Stimulated activated CD4-positive, alpha-beta T cell treated with anti-CD3 and anti-CD28 coated beads, TNF-alpha, amount 100 ng/mL, for 48 hours (primary cell): ENCODE measurements at regions not wholly inside any gene's neighbourhood (a gene's known extent, or its start where the extent isn't known, plus 50 kb on each side); places are given as distances from the start of the nearest gene placed in this dataset.
"Not testable (repeated sequence)": the region's sequence is repeated elsewhere in the genome, so short reads cannot be mapped to it uniquely, and the experiment has no call there.

Experiments
- DNase-seq, 3 donors: peaks; one replicate each; pipeline ENCODE4 v3.0.0-alpha.2; 2020; ENCODE audit warnings: low read depth in 3 of 3

DNA sequence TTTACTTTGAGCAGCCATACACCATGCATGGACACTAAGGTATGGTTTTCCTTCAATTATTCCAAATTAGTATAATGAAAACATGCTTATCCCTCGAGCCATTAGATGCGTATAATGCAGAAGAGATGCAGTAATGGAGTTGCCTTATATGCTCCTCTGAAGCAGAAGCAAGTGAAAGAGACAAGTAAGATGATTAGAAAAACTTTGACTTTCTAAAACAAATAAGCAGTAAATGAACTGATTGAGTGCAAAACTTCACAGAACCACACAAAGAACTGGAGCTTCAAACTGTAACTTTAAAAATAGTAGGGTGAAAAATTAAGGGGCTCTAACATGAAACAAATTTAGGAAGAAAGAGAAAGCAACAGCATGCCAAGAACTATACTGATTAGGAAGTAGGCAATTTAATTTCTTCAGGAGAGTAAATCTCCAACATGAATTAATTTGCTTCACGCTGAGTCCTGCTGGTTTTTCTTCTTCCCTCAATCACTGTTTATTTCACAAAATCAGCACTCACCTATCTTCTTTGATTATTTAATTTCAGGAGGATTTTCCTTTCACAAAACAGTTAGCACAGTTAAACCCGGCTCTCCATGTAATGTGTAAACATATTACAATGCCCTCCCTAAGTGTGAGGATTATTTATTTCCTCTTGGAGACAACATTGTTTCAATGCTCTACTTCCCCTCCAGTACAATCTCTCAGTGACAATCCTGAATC, 90.3 kb upstream of the PAM start:
- DNase-seq: no peak

DNA sequence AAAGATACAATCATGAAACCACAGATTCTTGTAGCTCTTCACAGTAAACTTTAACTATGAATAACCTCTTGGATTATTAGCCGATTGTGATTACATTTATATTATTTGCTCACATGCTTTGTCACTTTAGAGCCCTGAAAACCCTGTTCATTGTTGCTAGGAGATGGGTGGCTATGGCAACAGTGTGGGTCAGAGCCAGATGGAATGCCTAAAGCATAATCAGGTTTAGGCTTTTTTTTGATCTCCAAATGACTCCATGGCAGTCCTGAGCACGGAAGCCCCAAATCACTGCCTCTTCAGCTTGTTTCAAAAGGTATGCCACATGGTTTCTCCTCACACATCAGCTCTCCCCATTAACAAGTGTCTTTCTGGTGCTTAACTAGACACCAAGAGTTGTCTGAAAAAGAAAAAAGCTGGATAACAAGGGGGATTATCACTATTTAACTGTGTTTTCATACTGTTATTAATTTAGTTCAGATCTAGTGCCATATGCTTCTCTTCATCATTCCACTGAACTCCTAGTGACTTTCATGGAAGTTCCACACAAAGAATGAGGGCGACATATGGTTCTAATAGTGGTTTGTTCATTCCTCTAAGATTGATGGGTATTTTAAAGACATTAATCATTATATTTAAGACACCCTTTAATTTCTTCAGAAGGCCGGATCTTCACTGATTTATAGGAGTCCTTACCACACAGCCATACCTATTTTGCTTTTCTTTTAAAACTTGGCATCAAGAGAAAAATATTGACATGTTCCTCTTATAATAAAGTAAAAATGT, 88.8 kb upstream of the PAM start:
- no peak for DNase-seq

DNA sequence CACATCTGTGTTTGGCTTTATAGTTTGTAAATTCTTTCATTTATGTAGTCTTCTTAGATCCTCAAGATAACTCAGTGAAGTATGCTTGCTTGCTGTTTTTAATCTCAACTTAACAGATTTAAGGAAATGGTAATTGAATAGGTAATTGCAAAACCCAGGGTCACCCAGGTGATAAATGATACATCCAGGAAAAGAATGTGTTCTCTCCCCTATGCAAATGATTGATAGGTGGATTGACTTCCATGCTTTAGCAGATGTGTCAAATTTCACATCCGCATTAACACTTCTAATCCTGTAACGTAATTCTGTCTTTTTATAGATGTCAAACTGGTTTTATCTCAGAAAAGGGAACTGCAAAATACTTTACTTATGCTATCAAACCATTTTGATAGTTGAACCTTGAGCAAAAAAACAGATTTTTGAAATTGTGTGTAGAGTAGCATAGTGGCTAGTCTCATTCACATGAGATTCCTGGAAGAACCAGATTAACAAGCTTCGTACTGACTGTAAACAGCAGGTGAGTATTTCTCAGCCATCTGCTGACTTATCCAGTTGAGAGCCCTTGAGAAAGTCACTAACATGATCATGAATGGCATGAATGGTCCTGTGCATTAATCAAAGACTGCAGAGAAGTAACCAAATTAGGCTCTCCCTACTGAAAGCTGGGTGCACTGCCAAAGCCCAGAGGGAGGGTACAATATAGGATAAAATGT, 86.7 kb upstream of the PAM start:
- DNase-seq: no peak

DNA sequence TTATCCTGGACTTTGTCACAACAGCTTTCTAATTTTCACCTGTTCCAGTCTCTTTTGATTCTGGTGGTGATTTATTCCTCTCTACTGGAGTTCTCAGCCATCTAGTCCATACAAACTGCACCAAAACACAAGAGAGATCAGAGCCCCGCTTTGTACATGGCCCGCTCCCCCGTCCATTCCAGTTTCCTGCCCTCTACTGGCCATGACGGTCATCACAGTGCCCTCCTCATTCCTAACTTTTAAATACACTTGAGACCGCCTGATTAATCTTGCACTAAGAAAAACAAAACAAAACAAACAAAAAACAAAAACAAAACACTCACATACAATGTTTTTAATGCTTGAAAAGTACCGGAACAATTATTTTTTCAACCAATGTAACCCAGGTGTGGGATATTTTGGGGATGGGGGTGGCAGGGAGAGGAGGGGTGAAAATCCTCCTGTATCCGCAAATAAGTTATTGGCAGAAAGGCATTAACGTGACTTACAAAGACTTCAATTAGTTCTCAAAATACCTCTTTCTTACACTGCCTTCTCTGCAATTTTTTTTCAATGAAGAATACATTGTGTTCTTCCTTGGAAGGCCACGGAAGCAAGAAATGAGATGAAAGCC, 84.8 kb upstream of the PAM start:
- peak in 1 of 3 donors; percentile 2 for DNase-seq

GRCh38 chr5:102671033-102671734, 83.9 kb upstream of the PAM start:
- not testable (repeated sequence) for DNase-seq

GRCh38 chr5:102678267-102679058, 76.6 kb upstream of the PAM start:
- no peak for DNase-seq

DNA sequence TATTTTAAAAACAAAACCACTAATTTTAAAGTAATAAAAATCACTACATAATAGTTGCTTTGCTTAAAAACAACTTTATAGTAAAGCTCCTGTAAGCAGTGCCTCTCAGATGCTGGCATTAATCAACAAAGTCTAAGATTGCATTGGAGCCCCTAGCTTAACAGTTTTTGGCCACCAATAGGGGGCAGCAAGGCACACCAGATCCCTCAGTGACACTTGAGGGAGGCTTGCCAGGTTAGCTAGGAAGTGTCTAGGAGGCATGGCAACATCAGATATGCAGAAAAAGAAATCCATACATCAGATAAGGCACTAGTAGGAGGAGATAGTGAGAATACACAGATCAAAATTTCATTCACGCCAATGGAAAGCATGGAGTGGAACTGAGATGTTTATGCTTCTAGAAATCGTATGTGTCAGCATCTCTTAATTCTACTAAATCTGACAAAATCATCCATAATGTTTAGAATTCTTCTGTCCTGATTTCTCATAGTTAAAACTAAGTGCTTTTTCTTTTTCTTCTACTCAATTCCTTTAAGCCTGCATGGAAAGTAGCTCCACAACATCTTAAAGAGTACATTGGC, 73.6 kb upstream of the PAM start:
- DNase-seq: peak; percentile 27 to 52 (median 29)

- DNase-seq: no peak
These were observed 72.9 kb upstream of the PAM start for GRCh38 chr5:102682101-102682647.

- DNase-seq: not testable (repeated sequence)
These were observed 67.0 kb upstream of the PAM start for GRCh38 chr5:102688076-102688475.

DNA sequence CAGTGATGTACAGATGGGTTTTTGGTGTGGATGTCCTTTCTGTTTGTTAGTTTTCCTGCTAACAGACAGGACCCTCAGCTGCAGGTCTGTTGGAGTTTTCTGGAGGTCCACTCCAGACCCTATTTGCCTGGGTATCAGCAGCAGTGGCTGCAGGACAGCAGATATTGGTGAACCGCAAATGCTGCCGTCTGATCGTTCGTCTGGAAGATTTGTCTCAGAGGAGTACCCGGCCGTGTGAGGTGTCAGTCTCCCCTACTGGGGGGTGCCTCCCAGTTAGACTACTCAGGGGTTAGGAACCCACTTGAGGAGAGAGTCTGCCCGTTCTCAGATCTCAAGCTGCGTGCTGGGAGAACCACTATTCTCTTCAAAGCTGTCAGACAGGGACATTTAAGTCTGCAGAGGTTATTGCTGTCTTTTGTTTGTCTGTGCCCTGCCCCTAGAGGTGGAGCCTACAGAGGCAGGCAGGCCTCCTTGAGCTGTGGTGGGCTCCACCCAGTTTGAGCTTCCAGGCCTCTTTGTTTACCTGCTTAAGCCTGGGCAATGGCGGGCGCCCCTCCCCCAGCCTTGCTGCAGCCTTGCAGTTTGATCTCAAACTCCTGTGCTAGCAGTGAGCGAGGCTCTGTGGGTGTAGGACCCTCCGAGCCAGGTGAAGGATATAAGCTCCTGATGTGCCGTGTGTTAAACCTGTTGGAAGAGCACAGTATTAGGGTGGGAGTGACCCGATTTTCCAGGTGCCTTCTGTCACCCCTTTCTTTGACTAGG, 66.3 kb upstream of the PAM start:
- DNase-seq: not testable (repeated sequence)

- DNase-seq: no peak
These were observed 64.2 kb upstream of the PAM start for GRCh38 chr5:102690910-102691309.

DNA sequence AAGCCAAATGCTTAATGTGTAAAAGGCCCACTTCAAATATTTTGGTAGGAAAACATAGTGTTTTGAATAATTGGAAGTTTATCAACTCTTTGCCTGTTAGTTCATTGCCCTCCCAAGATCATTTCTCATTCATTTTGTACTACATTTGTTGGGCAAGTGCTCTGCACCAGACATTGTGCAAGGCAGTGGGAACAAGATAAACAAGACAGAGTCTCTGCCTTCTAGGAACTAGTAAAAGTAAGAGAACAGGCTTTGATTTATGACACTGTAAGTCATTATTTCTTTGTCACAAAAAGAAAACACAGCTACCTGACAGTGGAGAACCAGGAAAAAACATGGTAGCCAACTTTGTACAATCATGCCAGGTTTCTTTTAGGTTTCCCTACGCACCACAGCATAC, 63.7 kb upstream of the PAM start:
- no peak for DNase-seq

DNA sequence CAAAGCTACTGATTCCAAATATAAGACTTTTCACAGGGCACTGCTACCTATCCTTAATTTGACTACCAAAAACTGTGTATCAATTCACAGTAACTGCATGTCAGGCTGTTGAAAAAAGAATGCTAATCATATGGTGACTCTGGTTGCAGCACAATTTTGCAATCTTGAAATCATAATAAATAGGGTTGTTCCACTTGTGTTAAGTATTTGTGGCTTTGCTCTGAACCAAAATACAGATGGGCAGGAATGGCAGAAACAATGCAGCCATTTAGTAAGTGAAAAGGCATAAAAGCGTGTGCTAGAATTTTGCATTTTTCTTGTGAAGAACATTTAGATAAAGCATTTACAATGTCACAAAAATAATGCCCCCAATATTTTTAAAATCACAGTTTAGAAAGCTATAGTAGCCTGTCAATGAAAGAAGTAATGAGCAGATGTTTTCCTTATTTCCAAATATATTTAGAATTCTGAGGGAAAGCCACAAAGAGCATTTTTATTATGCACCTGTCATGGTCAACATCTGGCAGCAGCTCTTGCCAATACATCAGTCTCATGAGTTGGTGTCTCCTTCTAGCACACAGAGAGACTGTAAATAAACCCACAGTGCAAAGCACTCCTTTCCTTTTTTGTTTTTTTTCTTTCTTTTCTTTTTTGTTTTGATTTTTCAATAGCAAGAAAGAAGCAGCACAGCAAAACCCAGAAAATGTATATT, 54.8 kb upstream of the PAM start:
- DNase-seq: no peak

DNA sequence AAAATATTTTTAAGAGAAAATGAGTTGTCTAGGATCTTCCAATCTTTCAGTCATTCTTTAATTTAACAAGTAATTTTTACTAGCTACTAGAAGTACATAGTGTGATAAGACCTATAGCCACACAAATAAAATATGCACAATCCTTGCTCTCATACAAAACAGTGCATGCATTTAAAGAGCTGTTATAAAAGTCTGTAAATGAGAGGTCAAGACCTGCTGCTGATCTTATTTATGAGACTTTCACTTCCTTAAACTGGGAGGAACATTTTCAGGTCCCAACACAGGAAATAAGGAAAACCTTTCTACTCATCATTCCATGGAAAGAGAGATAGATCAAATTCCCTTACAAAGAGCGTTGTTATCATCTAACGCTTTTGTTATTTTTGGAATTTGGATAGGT, 54.2 kb upstream of the PAM start:
- DNase-seq: no peak

GRCh38 chr5:102701748-102702147, 53.4 kb upstream of the PAM start:
- DNase-seq: no peak
